GM19023 (cell line): ENCODE measurements at regions not wholly inside any gene's neighbourhood (a gene's known extent, or its start where the extent isn't known, plus 50 kb on each side); places are given as distances from the start of the nearest gene placed in this dataset.

ENCODE experiments used
- ATAC-seq: cut with Tn5 transposase; IDR thresholded peaks from one replicate; pipeline ENCODE4 v1.9.1; 2021; ENCODE audit warnings: mild to moderate bottlenecking, moderate library complexity; ENCODE audit not compliant: unreplicated experiment

DNA sequence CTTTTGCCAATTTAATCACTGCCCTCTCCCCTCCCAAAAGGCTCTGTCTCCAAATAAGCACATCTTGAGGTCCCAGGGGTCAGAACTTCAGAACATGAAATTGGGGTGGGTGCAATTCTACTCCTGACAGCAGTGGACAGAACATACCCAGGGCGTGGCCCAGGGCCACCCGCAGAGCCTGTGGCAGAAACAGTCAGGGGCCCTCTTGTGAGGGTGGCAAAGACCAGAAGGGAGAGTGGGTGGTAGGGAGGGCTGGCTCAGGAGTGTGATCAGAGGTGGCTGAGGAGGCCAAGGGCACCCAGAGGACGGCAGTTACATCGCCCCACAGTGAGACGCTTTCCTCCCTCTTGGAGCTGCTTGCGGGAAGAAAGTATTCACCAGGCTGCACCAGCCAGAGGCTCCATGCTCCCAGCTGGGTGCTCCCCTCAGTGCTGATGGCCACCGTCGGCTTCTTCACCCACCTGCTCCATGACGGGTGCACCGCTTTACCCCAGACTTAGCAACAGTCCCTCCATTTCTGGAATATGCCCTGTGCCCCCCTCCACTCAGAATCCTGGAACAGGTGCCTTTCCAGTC lies 1388.0 kb downstream of the BRD1 start:
- ATAC-seq, result no peak

GRCh38 chr22:48438800-48439559 lies 1388.7 kb downstream of the BRD1 start:
- ATAC-seq, result no peak

GRCh38 chr22:48438096-48438495 lies 1389.6 kb downstream of the BRD1 start:
- ATAC-seq, result no peak

- no peak for ATAC-seq
Measured at GRCh38 chr22:48436201-48436931, 1391.3 kb downstream of the BRD1 start.

DNA sequence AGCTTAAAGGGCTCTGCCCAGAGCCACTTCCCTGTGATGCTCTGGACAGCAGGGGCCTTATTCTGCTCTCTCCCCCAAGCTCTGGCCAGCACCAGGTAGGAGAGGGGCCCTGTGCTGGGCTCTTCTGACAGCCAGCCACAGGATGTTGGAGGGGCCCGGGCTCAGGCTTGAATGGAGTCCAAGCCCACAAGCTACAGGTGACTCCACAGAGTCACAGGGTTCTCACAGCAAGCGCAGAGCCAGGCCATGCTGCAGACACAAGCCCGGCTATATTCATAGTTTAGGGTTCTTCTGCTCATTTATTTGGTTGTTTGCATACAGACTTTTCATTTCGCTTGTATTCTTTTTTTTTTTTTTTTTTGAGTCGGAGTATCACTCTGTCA lies 1392.8 kb downstream of the BRD1 start:
- no peak for ATAC-seq

GRCh38 chr22:48434156-48434867 lies 1393.4 kb downstream of the BRD1 start:
- no peak for ATAC-seq

DNA sequence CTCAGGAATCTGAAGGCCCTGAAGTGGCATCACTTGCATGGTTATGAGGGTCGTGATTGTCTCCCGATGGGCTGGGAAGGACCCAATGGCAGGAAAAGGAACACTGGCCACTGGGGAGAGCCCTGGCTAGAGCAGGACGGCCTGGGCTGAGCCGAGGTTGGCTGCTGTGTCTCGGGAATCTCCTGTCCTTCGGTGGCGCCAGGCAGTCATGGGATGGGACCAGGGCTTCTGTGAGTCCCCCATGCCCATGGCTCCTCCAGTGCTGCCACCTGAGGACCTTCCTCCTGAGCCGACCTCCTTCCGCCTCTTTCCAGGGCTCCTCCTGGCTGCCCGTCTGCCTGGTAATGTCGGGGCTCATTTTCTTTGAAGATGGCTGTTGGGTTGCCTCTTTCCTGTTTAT lies 1394.0 kb downstream of the BRD1 start:
- no peak for ATAC-seq

- ATAC-seq, result no peak
Measured at GRCh38 chr22:48432781-48433518, 1394.7 kb downstream of the BRD1 start.

- no peak for ATAC-seq
Measured at GRCh38 chr22:48431536-48432315, 1395.9 kb downstream of the BRD1 start.

- ATAC-seq, result no peak
Measured at GRCh38 chr22:48431014-48431413, 1396.7 kb downstream of the BRD1 start.

GRCh38 chr22:48429446-48430020 lies 1398.1 kb downstream of the BRD1 start:
- ATAC-seq, result no peak

DNA sequence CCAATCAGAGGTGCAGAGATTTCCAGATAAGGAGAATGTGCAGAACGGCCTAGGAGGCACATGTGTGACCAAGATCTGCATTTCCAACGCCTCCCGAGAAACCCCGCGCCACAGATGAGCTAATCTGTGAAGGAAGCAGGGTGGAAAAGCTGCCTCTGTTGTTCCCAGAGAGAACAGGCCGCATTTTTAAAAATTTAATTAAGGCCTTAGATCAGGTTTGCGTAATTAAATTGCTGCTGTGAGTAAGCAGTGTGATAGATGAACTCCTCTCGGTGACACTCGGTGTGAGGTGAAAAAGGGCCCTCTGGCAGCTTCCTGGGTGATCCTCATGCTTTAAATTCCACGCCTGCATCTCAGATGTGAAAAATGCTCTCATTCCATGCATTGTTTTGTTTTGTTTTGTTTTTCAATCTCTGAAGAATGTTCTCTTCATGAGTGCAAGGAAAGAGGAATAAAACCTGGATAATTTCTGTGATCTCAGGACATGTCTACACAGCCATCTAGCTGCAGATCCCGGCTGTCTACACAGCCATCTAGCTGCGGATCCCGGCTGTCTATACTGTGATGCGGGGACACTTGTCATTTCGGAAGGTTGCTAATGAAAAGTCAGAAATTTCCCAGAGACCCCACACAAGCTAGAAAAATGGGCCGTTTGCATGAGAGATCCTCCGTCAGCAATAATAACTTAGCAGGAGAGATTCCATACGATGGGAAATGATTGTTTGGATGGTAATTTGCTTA lies 1398.9 kb downstream of the BRD1 start:
- ATAC-seq, result no peak

GRCh38 chr22:48427731-48428211 lies 1399.9 kb downstream of the BRD1 start:
- no peak for ATAC-seq

- no peak for ATAC-seq
Measured at GRCh38 chr22:48426466-48427380, 1401.0 kb downstream of the BRD1 start.

DNA sequence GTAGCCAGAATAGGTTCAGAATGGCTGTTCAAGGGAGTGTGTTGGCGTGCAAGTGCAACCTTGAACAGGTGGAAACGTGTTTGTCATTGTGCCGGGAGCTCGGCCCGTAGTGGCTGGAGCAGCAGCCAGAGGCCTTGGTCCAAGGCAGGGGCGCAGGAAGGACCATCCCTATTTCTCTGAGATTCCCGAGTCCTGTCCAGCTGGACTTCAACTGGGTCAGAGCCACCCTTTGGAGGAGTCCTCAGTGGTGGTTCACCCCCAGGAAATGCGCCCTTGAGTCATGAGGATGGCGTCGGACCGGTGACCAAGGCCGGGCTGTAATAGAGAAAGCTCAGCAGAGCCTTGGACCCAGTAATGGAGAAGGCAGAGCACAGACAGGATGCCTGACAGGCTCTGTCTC lies 1402.0 kb downstream of the BRD1 start:
- no peak for ATAC-seq

GRCh38 chr22:48425091-48425506 lies 1402.6 kb downstream of the BRD1 start:
- no peak for ATAC-seq

GRCh38 chr22:48424661-48425060 lies 1403.0 kb downstream of the BRD1 start:
- no peak for ATAC-seq

DNA sequence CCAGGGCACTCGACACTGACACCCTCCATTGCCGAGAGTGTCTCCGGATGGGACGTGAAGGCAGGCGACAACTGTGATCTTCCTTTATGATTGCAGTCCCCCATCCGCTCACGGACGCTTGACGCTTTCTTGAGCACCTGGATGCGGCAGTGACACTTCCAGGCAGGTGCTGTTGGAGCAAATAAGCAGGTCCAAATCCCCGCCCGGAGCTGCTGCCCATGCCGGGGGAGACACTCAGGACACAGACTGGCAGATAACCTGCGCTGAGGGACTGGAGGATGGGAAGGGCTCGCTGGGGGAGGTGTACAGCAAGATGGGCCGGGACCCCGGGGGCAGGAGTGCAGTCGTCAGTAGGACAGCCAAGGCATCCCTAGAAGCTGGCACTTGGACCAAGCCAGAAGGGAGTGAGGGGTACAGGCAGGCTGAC lies 1403.5 kb downstream of the BRD1 start:
- no peak for ATAC-seq
